COLO668 (cell line): ENCODE measurements at regions not wholly inside any gene's neighbourhood (a gene's known extent, or its start where the extent isn't known, plus 50 kb on each side); places are given as distances from the start of the nearest gene placed in this dataset.
"Not testable (repeated sequence)": the region's sequence is repeated elsewhere in the genome, so short reads cannot be mapped to it uniquely, and the experiment has no call there.

Source experiments
- DNase-seq: peaks from one replicate; lab custom pipeline; 2025; ENCODE audit not compliant: unreplicated experiment; lab: John Stamatoyannopoulos, UW

- DNase-seq = no peak
Observed at GRCh38 chr21:36246080-36246631, 73.8 kb upstream of the MORC3 start.

- DNase-seq = no peak
Observed at GRCh38 chr21:36247316-36248010, 72.5 kb upstream of the MORC3 start.

- no peak for DNase-seq
Observed at GRCh38 chr21:36249576-36250422, 70.2 kb upstream of the MORC3 start.

GRCh38 chr21:36250423-36251075 lies 69.4 kb upstream of the MORC3 start:
- DNase-seq = no peak

- no peak for DNase-seq
Observed at GRCh38 chr21:36254106-36254941, 65.7 kb upstream of the MORC3 start.

GRCh38 chr21:36255663-36256062 lies 64.3 kb upstream of the MORC3 start:
- DNase-seq = no peak

GRCh38 chr21:36257657-36258056 lies 62.3 kb upstream of the MORC3 start:
- DNase-seq = no peak

- DNase-seq = peak; percentile 37
Observed at GRCh38 chr21:36260030-36260787, 59.8 kb upstream of the MORC3 start.

- no peak for DNase-seq
Observed at GRCh38 chr21:36260802-36261201, 59.2 kb upstream of the MORC3 start.

GRCh38 chr21:36261459-36261858 lies 58.5 kb upstream of the MORC3 start:
- no peak for DNase-seq

GRCh38 chr21:36263797-36264196 lies 56.2 kb upstream of the MORC3 start:
- no peak for DNase-seq

GRCh38 chr21:36265431-36265830 lies 54.6 kb upstream of the MORC3 start:
- no peak for DNase-seq

GRCh38 chr21:36267828-36268227 lies 52.2 kb upstream of the MORC3 start:
- not testable (repeated sequence) for DNase-seq

GRCh38 chr21:36268264-36268663 lies 51.7 kb upstream of the MORC3 start:
- DNase-seq = not testable (repeated sequence)
